MCF 10A (cell line): ENCODE measurements at regions not wholly inside any gene's neighbourhood (a gene's known extent, or its start where the extent isn't known, plus 50 kb on each side); places are given as distances from the start of the nearest gene placed in this dataset.
"Not testable (repeated sequence)": the region's sequence is repeated elsewhere in the genome, so short reads cannot be mapped to it uniquely, and the experiment has no call there.

Source experiments
- BruUV-seq: library from RNA; stranded (reverse); fragments of 400-500 nt; replicated peaks from 2 replicates; lab custom pipeline; 2021; lab: Mats Ljungman, UMichigan
- CTCF ChIA-PET: fragments of 300-600 bp; sonication (Branson Sonifier 250); formaldehyde crosslinking; extraction: SDS; loops from one replicate; lab custom pipeline; 2021; ENCODE audit warnings: antibody characterized with exemption, inconsistent platforms; lab: Yijun Ruan, JAX
- POLR2A ChIA-PET: fragments of 300-600, 350-650 bp; sonication (Branson Sonifier 250); formaldehyde crosslinking; extraction: SDS; loops from one replicate; lab custom pipeline; 2020; ENCODE audit warnings: antibody characterized with exemption, inconsistent platforms; lab: Yijun Ruan, JAX
- DNase-seq: peaks from one replicate; pipeline ENCODE4 v3.0.0-alpha.2; 2018; ENCODE audit not compliant: unreplicated experiment
- H3K27ac Mint-ChIP-seq: one replicate; pipeline ENCODE4 v1.8.0; 2022; ENCODE audit warnings: mild to moderate bottlenecking, low read depth, mixed read lengths; ENCODE audit not compliant: unreplicated experiment
- H3K27me3 Mint-ChIP-seq: one replicate; pipeline ENCODE4 v1.8.0; 2022; ENCODE audit warnings: mixed read lengths; ENCODE audit not compliant: insufficient read depth, unreplicated experiment
- H3K36me3 Mint-ChIP-seq: one replicate; pipeline ENCODE4 v1.8.0; 2022; ENCODE audit warnings: mild to moderate bottlenecking, moderate library complexity, mixed read lengths; ENCODE audit not compliant: insufficient read depth, unreplicated experiment
- H3K4me1 Mint-ChIP-seq: one replicate; pipeline ENCODE4 v1.8.0; 2022; ENCODE audit warnings: mixed read lengths; ENCODE audit not compliant: insufficient read depth, unreplicated experiment
- H3K4me3 Mint-ChIP-seq: one replicate; pipeline ENCODE4 v1.8.0; 2022; ENCODE audit warnings: mild to moderate bottlenecking, moderate library complexity, mixed read lengths; ENCODE audit not compliant: unreplicated experiment
- H3K9me3 Mint-ChIP-seq: one replicate; pipeline ENCODE4 v1.8.0; 2022; ENCODE audit warnings: mixed read lengths; ENCODE audit not compliant: unreplicated experiment
- CTCF ChIP-seq: fragments of 200-600 bp; IDR thresholded peaks from one replicate; pipeline ENCODE4 v1.8.0; 2022; ENCODE audit warnings: antibody characterized with exemption, mild to moderate bottlenecking; ENCODE audit not compliant: unreplicated experiment
- intact Hi-C: fragments of 100-400 bp; cut with micrococcal nuclease; formaldehyde crosslinking; loops from 2 replicates; pipeline ENCODE4 v1.14.1; 2022

GRCh38 chr6:17219098-17219497 is 62.1 kb upstream of the RBM24 start:
- no peak for TF ChIP-seq CTCF
- DNase-seq = no peak
- no peaks in the 10 kb centered on the region for H3K9me3 Mint-ChIP-seq
- BruUV-seq = no TSS peak
- H3K4me1 Mint-ChIP-seq = peaks cover 8% of the 10 kb centered on the region
- ChIA-PET CTCF (interaction anchor here (0.7 kb wide), 1 partner anchor 50 kb away, joined by 3 read pairs; no protein-coding TSS in a partner anchor), POLR2A (no interaction called here)
- H3K4me3 Mint-ChIP-seq = no peak overlapping the region
- H3K36me3 Mint-ChIP-seq = no peaks in the 10 kb centered on the region
- H3K27me3 Mint-ChIP-seq = no peaks in the 10 kb centered on the region
- no peak overlapping the region for H3K27ac Mint-ChIP-seq
- intact Hi-C loops = no loop called here

- no peaks in the 10 kb centered on the region for H3K9me3 Mint-ChIP-seq
- peaks cover 8% of the 10 kb centered on the region for H3K4me1 Mint-ChIP-seq
- BruUV-seq = no TSS peak
- ChIA-PET CTCF (interaction anchor here (0.8 to 1.3 kb wide), 2 partner anchors 7 to 90 kb away, joined by 3 read pairs; no protein-coding TSS in a partner anchor), POLR2A (no interaction called here)
- DNase-seq = no peak
- no peak overlapping the region for H3K4me3 Mint-ChIP-seq
- H3K36me3 Mint-ChIP-seq = no peaks in the 10 kb centered on the region
- intact Hi-C loops = no loop called here
- TF ChIP-seq CTCF = no peak
- no peaks in the 10 kb centered on the region for H3K27me3 Mint-ChIP-seq
- H3K27ac Mint-ChIP-seq = no peak overlapping the region
These were observed 60.9 kb upstream of the RBM24 start for GRCh38 chr6:17220040-17220910.

- POLR2A ChIA-PET = no interaction called here
These were observed 57.1 kb upstream of the RBM24 start for GRCh38 chr6:17224056-17224455.

GRCh38 chr6:17224501-17224900 is 56.7 kb upstream of the RBM24 start:
- BruUV-seq, H3K4me1 Mint-ChIP-seq, CTCF ChIA-PET, intact Hi-C loops, DNase-seq, H3K9me3 Mint-ChIP-seq, H3K4me3 Mint-ChIP-seq, H3K27ac Mint-ChIP-seq, H3K27me3 Mint-ChIP-seq, H3K36me3 Mint-ChIP-seq, POLR2A ChIA-PET: not testable (repeated sequence)

More at GRCh38 chr6:17224056-17224455, 57.1 kb upstream of the RBM24 start:
- CTCF ChIA-PET = no interaction called here
- peaks cover 8% of the 10 kb centered on the region for H3K4me1 Mint-ChIP-seq
- H3K27ac Mint-ChIP-seq = no peak overlapping the region
- no peaks in the 10 kb centered on the region for H3K27me3 Mint-ChIP-seq
- intact Hi-C loops = no loop called here
- no peak for TF ChIP-seq CTCF
- H3K36me3 Mint-ChIP-seq = no peaks in the 10 kb centered on the region
- no peak for DNase-seq
- H3K4me3 Mint-ChIP-seq = no peak overlapping the region
- H3K9me3 Mint-ChIP-seq = no peaks in the 10 kb centered on the region
- no TSS peak for BruUV-seq
